Dermis microvascular lymphatic vessel endothelial cell (primary cell): ENCODE measurements at regions not wholly inside any gene's neighbourhood (a gene's known extent, or its start where the extent isn't known, plus 50 kb on each side); places are given as distances from the start of the nearest gene placed in this dataset.

ENCODE experiments used
- DNase-seq, 2 donors: peaks; one replicate each; pipeline versions ENCODE4 v3.0.0 to v3.0.0-alpha.2; 2010; ENCODE audit warnings: low read depth in 2 of 2

- DNase-seq: no peak
These were observed 92.1 kb upstream of the RGS18 start for GRCh38 chr1:192066202-192066601.

- no peak for DNase-seq
These were observed 90.9 kb upstream of the RGS18 start for GRCh38 chr1:192067360-192067759.

GRCh38 chr1:192070213-192070612 is 88.0 kb upstream of the RGS18 start:
- no peak for DNase-seq

- DNase-seq: no peak
These were observed 77.6 kb upstream of the RGS18 start for GRCh38 chr1:192080684-192081083.

- no peak for DNase-seq
These were observed 76.9 kb upstream of the RGS18 start for GRCh38 chr1:192081359-192081758.

GRCh38 chr1:192086644-192087043 is 71.6 kb upstream of the RGS18 start:
- no peak for DNase-seq

GRCh38 chr1:192087334-192087733 is 70.9 kb upstream of the RGS18 start:
- DNase-seq: no peak

GRCh38 chr1:192088496-192088895 is 69.8 kb upstream of the RGS18 start:
- DNase-seq: no peak

- DNase-seq: no peak
These were observed 60.3 kb upstream of the RGS18 start for GRCh38 chr1:192098001-192098400.

GRCh38 chr1:192099328-192099727 is 58.9 kb upstream of the RGS18 start:
- no peak for DNase-seq

GRCh38 chr1:192100686-192101468 is 57.4 kb upstream of the RGS18 start:
- no peak for DNase-seq

GRCh38 chr1:192104128-192104527 is 54.1 kb upstream of the RGS18 start:
- DNase-seq: no peak

- peak in 1 of 2 donors; percentile 89 for DNase-seq
These were observed 53.4 kb upstream of the RGS18 start for GRCh38 chr1:192104852-192105251.

GRCh38 chr1:192108161-192108560 is 50.1 kb upstream of the RGS18 start:
- no peak for DNase-seq
